ENCODE measurements at regions not wholly inside any gene's neighbourhood (a gene's known extent, or its start where the extent isn't known, plus 50 kb on each side); places are given as distances from the start of the nearest gene placed in this dataset.

GRCh38 chr6:120290964-120291363 is 941.4 kb upstream of the MAN1A1 start:
- TF ChIP-seq, protein P1, sequence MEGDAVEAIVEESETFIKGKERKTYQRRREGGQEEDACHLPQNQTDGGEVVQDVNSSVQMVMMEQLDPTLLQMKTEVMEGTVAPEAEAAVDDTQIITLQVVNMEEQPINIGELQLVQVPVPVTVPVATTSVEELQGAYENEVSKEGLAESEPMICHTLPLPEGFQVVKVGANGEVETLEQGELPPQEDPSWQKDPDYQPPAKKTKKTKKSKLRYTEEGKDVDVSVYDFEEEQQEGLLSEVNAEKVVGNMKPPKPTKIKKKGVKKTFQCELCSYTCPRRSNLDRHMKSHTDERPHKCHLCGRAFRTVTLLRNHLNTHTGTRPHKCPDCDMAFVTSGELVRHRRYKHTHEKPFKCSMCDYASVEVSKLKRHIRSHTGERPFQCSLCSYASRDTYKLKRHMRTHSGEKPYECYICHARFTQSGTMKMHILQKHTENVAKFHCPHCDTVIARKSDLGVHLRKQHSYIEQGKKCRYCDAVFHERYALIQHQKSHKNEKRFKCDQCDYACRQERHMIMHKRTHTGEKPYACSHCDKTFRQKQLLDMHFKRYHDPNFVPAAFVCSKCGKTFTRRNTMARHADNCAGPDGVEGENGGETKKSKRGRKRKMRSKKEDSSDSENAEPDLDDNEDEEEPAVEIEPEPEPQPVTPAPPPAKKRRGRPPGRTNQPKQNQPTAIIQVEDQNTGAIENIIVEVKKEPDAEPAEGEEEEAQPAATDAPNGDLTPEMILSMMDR (IDR thresholded peaks at IDR 0.05) = no peak
- TF ChIP-seq POLR2A (IDR thresholded peaks at IDR 0.05) = no peak

All from Peyer's patch (tissue), 4 donors.